Right renal cortex interstitium (tissue), 3 donors: ENCODE measurements at regions not wholly inside any gene's neighbourhood (a gene's known extent, or its start where the extent isn't known, plus 50 kb on each side); places are given as distances from the start of the nearest gene placed in this dataset.
"Not testable (repeated sequence)": the region's sequence is repeated elsewhere in the genome, so short reads cannot be mapped to it uniquely, and the experiment has no call there.

ENCODE experiments used
- DNase-seq, 3 donors: peaks; one replicate each; pipeline ENCODE4 v3.0.0-alpha.2; 2013; ENCODE audit warnings: low read depth in 3 of 3, low spot score in 2 of 3

DNA sequence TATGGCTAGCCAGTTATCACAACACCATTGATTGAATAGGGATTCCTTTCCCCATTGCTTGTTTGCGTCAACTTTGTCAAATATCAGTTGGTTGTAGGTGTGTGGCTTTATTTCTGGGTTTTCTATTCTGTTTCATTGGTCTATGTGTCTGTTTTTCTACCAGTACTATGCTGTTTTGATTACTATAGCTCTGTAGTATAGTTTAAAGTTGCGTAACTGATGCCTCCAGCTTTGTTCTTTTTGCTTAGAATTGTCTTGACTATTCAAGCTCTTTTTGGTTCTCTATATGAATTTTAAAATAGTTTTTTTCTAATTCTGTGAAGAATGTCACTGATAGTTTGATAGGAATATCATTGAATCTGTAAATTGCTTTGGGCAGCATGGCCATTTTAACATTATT lies 194.9 kb upstream of the FN1 start:
- DNase-seq, result not testable (repeated sequence)

DNA sequence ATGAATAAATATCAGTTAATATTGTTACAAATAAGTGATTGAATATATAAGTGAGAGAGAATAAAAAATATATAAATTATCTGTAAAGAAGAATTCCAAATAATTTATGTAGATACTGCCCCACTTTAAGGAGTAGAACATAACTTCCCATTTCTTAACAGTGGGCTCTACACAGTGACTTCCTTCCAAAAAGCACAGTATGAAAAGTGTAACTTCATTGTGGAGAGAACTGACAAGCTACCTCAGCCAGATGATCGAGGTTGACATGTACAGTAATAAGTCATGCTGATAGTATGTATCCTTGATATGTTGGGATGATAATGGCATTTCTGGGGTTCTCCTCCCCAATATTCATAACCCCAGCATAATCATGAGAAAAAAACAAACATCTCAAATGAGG lies 191.9 kb upstream of the FN1 start:
- no peak for DNase-seq

DNA sequence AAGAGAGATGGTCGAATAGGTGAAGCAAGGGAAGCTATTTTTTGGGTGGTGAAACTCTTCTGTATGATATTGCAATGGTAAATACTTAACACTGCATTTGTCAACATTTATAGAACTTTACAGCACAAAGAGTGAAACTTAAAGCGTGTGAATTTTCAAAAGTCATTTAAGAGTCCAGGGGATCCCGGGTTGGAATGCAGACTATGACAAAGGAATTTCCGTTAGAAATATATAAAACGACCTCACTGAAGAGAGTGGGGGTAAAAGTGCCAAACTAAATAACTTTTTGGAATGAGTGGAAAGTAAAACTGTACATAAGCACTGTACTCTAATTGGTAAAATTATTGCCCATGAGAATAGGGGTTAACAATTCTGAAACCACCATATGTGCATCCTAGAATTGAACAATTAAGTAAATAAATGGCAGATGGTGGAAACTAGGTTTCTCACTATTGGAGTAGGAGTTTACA lies 191.0 kb upstream of the FN1 start:
- DNase-seq, result peak in 1 of 3 donors; percentile 10

DNA sequence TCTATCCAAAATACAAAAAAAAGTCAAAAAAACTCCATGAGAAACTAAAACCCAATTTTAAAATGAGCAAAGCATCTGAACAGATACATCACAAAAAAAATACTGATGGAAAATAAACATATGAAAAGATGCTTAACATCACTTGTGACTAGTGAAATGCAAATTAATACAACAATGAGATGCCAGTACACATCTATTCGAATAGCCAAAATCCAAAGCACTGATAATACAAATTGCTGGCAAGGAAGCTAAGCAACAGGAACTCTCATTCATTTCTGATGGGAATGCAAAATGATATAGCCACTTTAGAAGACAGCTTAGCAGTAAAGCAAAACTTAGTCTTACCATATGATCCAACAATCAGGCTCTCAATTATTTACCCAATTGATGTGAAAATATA lies 190.2 kb upstream of the FN1 start:
- no peak for DNase-seq

DNA sequence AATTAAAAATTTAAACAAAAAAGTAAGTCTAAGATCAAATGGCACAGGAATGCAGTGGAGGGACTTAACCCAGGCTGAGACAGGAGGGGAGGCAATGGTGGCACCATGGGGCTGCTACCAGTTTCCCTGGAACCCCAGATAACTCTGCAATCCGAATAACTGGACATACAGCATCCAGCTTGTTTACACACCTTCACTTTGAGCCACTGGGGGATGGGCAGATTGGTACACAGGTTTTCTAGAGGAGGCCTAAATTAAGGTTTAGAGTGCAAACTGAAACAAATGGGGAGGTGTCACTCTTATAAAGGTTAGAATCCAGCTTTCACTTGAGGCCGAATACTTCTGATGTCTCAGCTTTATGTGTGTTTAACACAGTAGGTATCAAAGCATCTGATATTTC lies 189.3 kb upstream of the FN1 start:
- DNase-seq, result no peak

DNA sequence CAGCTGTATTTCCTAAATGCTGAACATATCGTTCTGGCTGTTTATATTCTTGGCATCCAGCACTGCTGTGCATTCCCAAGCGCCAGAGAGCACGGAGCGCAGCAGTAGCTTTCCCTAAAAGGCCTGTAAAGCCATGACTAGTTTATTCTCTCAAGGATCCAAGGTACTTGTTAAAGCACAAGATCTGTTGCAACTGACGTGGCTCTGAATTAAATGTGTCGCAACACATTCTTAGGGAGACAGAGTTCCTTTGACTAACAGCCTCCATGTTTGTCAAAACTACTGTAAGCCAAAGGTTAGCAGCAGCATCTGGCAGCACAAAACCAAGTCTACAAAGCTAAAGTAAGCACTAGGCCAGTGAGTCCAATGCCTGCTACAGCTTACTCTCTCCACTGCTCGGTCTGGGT lies 188.6 kb upstream of the FN1 start:
- DNase-seq, result peak in 2 of 3 donors; percentile 46 to 57

DNA sequence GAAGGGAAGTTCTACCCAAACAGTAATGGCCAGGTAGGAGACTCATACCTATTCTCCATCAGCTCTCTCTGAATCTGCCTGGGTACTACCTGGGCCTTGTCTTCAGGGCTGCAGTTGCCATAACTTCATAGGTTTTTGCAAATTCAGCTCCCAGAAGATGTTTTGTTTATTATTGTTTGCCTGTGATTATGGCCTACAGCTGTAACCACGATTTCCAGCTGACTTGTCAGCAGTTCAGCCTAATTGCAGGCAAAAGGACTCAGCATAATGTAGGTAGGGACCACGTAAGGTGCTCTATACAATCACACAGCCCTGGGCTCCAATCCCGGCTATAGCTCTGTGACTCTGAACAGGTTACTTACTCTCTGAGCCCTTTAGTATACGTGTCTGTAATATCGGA lies 187.0 kb upstream of the FN1 start:
- no peak for DNase-seq

DNA sequence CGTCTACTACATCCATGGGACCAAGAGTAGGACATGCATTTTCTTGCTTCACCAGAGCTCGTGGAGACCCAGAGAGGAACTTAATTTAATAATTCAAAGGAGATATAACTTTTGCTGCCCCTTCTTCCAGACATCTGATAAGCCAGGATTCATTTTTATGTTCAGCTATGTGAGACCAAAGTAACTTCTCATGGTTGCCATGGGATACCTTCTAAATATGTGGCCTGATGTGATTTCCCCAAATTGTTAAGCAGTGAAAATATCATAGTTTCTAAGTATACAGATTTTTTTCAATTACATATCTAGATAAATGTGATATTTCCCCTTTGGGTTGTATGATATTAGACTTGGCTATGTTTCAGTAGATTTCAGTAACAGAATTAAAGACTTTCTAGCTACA lies 185.5 kb upstream of the FN1 start:
- no peak for DNase-seq

DNA sequence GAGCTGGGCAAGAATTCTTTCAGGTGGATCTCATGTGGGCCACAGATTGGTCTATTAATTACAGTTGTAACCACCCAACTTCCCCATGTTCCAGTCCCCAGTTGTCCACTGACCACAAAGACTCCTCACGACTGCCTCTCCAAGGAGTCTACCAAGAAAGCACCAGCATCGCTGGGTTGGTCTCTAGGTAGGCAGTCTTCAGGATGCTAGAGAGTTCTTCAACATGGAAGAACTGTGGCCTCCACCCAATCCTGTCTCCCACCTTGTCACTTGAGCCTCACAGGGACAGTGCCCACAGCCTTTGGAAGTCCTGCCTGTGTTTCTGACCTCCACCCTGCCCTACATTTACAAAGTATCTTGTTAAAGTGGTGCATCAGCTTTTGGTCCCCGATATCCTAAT lies 184.7 kb upstream of the FN1 start:
- DNase-seq, result no peak

DNA sequence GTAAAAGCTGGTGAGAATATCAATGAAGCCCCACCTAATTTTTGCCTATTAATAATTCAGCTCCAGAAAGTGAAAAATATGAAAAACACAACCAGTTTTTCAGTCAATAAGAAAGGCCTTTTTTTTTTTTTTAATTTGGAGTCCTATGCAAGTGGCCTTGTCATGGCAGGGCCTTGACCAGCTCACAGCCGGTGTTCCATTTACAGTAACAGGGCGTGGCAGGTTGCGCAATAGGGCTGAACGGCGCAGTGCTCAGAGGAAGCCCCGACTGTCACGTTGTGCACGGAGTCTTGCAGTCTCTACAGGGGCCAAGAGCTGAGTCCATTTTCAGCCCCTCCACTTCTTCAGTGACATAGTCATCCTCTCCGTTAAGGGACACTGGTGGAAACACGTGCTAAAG lies 184.1 kb upstream of the FN1 start:
- DNase-seq, result no peak

DNA sequence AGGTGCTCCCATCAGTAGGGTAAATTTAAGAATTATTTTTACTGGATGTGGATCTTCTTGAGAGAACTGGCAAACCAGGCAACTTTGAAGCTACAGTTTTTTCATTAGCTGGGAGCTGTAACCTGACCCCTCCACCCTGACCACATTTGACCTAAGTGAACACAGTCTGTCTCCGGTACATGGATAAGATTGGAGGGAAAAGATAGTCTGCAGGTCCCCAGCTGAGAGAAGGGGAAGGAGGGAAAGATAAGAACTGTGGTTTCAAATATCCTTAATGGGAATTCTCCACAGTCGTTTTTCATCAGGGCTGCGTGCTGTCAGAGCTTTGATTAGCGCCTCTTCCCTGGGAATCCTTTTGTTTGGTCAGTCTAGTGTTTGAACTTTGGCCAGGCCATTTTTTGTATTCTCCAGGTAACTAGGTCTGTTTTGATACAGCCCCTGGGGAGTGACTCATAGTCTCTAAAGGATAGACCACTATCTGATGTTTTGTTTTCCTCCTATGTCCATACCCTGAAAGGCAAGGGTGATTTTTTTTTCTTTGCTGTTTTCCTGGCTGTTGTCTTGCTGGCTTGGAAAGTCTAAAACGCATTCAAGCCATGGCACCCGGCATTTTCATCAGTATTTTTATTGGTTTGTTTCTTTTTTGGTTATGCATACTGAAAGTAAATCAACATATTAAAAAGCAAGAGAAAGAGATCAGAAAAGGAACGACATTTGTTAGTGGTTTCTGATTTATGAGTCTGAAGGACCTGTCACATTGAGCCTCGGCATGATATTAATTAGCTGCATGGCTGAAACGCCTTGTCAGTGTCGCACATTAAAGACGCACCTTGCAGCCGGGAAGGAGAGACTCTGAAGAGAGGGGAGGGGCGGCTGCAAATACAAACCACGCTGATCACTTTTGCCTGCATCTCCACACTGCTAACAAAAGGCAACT lies 183.4 kb upstream of the FN1 start:
- peak in 1 of 3 donors; percentile 41 for DNase-seq

DNA sequence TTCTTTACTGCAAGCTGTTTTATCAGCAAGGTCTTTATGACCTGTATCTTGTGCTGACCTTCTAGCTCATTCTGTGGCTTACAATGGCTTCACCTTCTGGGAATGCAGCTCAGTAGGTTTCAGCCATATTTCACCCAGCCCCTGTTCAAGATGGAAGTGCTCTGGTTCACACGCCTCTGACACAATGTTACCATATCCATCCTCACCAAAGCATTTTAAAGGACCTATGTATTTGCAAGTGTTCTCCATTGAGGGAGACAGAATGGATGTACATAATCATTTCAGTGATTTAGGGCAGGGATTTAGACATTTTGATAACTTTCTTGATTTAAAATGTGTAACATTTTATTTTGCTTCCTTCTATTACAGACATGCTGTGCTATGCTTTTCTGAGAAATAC lies 182.3 kb upstream of the FN1 start:
- no peak for DNase-seq

DNA sequence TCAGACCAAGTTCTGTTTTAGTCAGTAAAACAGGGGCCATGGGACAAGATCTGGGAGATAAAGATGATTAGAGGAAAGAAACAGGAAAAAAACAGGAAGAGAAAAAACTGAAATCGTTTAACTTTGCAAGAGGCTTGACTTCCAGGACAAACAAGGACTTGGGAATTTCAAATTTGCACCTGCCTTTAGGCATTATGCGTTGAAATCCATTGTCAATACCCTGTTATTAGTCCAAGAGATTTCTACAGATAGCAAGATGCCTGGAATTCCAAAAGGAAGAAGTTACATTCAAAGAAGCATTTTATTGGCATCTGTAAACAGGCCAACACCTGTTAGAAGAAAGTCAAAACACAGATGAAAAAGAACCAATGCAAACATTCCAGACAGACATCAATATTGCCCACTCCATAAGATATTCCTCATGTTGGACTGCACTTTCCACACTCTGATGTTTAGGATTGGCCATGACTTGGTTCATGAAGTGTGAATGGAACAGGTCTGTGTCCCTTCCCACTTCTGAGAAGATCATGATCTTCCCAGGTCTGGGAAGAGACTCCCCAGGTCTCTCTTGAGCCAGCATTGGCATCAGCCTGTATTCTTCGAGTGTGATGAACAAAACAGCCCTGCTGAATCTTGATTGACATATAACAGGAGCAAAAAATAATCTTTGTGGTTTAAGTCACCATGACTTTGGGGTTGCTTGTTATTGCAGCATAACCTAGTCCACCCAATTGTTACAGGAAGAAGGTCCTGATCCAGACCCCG lies 181.4 kb upstream of the FN1 start:
- no peak for DNase-seq

DNA sequence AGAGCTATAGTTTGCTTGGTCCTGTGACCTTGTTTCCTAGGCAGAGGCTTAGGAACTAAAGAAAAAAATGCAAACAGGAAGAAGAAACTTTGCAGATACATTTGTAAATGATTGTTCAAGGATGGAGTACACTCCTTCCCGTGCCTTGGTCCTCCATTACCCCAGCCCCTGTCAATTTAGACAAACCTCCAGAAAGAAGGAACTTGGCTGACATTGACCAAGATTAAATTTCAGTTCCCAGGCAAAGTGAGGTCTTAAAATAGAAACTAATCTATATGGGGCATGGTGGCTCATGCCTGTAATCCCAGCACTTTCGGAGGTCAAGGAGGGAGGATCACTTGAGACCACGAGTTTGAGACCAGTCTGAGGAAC lies 179.9 kb upstream of the FN1 start:
- DNase-seq, result no peak

DNA sequence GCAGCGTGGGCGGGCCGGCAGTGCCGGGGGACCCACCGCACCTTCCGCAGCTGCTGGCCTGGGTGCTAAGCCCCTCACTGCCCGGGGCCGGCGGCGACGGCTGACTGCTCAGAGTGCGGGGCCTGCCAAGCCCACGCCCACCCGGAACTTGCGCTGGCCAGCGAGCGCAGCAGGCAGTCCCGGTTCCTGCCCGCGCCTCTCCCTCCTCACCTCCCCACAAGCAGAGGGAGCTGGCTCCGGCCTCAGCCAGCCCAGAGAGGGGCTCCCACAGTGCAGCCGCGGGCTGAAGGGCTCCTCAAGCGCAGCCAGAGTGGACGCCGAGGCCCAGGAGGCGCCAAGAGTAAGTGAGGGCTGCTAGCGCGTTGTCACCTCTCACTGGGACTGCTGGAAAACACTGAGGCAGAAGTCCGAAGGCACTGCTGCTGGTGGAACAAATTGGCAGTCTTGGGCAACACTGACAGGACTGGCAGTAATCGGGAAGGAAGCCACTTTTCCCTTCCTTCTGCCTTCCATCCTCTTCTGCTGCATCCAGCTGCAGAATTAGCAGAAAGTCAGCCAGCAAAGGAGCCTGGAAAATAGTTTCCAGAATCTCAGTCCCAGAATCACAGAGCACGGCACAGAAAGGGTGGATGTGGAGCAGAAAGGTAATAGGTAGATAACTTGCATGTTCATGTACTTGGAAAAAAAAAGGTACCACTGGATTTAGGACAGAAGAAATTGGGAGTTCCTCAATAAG lies 179.4 kb upstream of the FN1 start:
- DNase-seq, result no peak

DNA sequence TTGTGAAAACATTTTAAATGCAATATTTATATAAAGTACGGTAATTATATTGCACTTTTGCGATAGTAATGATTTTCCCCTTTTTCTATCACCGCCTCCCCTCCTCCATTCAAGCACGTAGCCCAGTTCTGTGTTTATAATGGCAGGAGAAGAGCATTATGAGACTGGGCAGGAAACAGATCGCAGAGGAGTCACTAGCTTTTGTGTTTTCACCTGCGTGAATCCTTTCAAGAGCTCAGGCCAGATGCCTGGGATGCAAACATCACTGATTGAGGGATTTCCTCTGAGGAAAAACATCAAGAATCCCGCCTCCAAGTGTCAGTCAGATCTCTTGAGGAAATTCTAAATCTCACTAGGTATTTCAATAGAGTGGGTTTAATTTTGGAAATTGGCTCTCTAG lies 178.4 kb upstream of the FN1 start:
- DNase-seq, result no peak

DNA sequence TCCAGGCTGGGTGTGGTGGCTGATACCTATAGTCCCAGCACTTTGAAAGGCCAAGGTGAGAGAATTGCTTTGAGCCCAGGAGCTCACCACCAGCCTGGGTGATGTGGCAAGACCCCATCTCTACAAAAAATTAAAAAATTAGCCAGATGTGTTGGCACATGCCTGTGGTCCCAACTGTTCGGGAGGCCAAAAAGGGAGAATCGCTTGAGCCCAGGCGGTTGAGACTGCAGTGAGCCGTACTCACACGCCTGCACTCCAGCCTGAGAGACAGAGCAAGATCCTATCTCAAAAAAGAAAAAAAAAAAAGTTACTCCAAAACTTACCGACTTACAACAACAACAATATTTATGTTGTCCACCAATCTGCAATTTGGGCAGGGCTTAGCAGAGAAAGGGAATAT lies 178.0 kb upstream of the FN1 start:
- no peak for DNase-seq

DNA sequence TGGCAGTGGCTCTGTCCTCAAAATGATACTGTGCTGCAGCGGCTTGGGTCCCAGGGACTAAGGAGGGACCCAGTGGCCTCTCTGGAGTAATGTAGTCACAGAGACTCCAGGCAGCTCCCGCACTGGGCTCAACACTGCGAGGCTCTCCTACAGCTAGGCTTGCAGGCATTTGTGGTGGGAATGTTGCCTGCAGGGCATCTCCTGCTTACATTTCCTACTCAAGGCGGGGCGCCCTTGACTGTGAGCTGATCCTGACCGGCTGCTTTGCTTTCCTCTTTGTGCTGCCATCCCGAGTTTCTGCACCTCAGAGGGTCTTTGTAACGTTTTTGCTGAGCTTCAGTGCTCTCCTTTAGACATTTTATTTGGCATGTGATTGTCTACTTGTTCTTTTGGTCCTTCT lies 177.4 kb upstream of the FN1 start:
- DNase-seq, result no peak

DNA sequence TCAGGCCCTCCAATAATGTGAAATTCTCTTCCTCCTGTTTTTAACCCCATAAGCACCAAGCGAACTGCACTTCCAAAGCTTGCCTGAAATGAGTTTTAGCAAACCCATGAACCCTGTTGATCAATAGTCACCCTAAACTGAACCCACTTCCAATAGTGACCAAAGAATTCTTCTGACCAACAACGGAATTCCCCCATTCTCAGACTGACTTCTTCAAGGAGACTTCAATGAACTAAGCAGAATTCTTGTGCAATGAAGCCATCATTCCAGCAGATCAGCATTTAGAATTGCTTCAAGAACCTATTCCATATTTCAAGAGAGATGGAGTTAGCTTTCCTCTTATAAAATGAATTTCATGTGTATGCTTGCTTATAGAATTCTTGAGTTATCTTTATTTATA lies 176.9 kb upstream of the FN1 start:
- DNase-seq, result no peak

DNA sequence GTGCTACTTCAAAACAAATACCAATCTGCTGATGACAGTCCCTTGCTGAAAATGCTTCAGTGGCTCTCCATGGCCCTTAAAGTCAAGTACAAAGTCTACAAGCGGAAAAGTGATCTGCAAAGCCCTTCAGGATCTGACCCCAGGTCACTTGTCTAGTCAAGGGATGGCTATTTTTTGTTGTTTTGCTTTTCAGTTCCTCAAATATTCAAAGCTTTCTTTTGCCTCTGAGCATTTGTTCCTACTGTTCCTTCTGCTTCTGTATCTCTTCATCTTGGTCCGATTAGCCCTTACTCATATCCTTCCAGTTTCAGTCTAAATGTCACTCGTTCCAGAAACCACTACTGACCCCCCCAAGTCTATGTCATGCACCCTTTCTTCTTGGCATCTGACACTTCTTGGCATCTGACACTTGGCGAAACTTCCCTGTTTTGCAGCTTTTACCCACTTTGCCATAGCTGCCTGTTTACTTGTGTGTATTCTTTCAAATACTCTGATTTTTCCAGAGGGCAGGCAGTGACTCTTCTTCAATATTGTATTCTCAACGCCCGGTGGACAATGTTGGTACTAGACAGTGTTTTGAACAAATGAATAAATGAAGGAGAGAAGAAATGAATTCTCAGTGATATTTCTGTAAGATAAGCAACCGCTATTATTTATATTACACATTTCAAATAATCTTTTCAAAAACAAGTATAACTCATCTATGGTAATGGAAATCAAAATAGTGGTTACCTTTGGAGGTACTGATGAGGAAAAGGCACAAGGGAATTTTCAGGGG lies 175.9 kb upstream of the FN1 start:
- DNase-seq, result no peak
